Kidney epithelial cell (primary cell): ENCODE measurements at regions not wholly inside any gene's neighbourhood (a gene's known extent, or its start where the extent isn't known, plus 50 kb on each side); places are given as distances from the start of the nearest gene placed in this dataset.

Experiments
- DNase-seq: peaks from one replicate; pipeline ENCODE4 v3.0.0-alpha.2; 2010; ENCODE audit warnings: low read depth
- H3K27me3 ChIP-seq: 2 replicates; pipeline ENCODE4 v1.6.0; 2011; ENCODE audit warnings: low read length; ENCODE audit not compliant: control insufficient read depth, insufficient read depth
- H3K36me3 ChIP-seq: 2 replicates; pipeline ENCODE4 v1.5.1; 2011; ENCODE audit warnings: low read length; ENCODE audit not compliant: control insufficient read depth, insufficient read depth
- H3K4me3 ChIP-seq: 2 replicates; pipeline ENCODE4 v1.5.1; 2011; ENCODE audit warnings: low read depth, mild to moderate bottlenecking, control low read depth, low read length
- CTCF ChIP-seq: IDR thresholded peaks from 2 replicates; pipeline ENCODE4 v1.5.1; 2011; ENCODE audit warnings: mild to moderate bottlenecking, moderate library complexity, low read length, control low read depth, inconsistent platforms; ENCODE audit not compliant: insufficient read depth, poor library complexity, severe bottlenecking

DNA sequence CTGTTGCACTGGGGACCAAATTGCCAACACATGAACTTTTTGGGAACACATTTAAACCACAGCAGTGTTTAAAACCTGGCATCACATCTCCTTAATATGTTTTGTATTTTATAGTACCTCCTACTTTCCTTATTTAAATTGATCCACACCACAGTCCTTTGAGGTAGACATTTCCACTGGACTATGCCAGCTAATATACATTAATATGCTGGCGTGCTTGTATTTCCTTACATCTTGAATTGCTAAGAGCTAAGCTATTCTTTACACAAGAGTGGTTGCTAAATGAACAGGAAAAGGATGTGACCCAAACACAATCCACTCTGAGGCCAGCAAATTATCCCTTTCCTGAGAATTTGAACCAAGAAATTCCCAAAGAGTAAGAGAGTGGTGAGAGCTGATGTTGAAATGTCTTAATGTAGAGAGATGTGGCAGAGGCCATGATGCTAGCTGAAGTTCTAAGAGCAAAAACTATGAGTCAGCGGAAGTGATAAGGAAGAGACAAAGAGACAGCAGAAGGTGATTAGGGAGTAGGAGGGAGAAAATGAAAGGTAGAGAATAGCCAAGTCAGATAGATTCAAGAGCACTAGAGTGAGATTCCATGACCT, 131.2 kb downstream of the CD47 start:
- no peak for DNase-seq
- H3K4me3 ChIP-seq, result no peak overlapping the region
- no peak for TF ChIP-seq CTCF
- no peaks in the 10 kb centered on the region for H3K36me3 ChIP-seq
- no peaks in the 10 kb centered on the region for H3K27me3 ChIP-seq

DNA sequence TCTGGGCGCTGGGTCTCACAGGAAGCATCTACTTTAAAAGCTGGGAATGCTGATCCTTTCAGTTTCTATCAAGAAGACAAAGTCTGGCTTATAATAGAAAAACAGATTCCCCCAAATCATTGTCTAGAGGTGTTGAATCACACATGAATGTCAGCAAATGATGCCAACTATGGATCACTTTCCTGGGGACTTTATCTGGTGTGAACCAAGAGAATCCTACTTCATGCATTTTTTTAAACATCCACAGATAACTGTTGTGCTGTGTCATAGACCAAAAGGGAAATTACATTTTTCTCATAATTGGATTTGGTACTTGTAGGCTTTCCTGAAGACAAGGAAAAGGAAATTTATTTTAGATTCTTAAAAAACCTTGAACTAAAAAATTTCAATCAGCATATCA, 132.7 kb downstream of the CD47 start:
- Histone ChIP-seq H3K4me3 (no peak overlapping the region), H3K27me3 (no peaks in the 10 kb centered on the region), H3K36me3 (no peaks in the 10 kb centered on the region)
- no peak for TF ChIP-seq CTCF
- no peak for DNase-seq

DNA sequence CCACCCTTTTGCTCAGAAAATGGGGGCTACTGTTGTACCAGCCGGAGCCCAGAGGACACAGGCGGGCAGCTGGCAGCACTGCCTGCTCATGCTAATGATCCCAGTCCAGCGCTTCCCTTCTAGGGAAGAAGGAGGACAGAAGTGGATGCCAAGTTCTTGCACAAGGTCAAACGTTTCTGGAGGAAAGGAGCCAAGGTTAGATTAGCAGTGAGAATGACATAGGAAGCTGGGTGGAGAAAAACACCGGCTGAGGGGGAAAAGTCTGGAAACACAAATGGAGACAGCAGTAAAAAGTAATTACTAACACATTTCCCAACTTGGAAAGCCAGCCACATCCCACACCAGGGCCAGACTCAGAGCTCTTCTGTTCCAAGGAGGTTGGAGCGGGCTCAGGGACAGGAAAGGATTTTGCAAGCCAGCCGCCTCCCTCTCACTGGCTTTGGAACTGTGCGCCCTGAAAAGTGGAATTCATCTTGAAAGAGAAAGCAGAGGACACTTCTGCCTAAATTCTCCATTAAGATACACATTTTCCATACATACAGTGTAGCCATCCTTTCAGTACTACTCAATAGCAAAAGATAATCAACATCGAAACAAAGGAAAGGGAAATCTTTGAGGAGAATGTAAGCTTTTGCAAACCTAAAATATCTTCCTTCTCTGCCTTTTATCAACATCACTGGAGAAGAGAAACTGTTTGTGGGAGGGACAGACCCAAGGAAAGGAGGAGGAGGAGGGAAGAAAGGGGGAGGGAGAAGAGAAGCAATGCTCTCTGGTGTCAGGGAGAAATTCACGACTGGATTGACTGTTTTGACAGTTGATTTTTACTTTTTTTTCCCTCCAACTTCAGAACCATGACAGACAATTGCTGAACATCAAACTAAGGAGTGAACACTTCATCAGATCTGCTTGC, 133.6 kb downstream of the CD47 start:
- no peaks in the 10 kb centered on the region for H3K36me3 ChIP-seq
- no peak for TF ChIP-seq CTCF
- no peak for DNase-seq
- H3K4me3 ChIP-seq, result no peak overlapping the region
- no peaks in the 10 kb centered on the region for H3K27me3 ChIP-seq

DNA sequence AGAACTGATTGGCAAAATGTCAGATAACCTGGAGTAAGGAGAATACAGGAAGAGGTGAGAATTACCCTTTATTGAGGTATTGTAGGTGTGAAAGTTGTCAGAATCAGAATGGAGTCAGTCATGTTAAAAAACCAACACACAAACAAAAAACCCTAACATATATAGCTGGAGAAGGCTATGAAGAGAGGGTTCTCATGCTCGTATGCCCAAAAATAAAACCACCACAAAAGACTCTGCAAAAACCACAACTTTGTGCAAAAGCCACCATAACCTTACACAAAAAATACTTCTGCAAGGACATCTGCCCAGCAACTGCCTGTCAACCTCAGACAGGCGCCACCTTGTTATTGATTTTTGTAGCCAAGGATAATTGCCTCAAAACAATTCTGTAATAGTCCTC, 136.0 kb downstream of the CD47 start:
- no peaks in the 10 kb centered on the region for H3K27me3 ChIP-seq

DNA sequence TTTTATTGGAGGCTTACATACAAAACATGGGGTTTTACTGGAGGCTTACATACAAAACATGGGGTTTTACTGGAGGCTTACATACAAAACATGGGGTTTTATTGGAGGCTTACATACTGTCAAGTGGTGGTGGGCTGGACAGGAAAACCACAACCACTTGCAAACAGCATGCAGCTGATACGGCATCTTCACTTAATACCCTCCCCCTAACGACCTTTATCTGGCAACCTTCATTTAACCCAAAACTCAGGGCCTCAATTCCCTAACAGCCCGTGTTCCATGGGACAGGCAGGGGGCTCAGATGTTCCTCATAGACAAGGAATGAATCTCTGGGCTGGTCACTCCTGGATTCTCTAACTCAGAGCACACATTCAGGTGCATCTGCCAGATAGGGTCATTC, 137.1 kb downstream of the CD47 start:
- Histone ChIP-seq H3K36me3 (no peaks in the 10 kb centered on the region), H3K4me3 (no peak overlapping the region), H3K27me3 (no peaks in the 10 kb centered on the region)
- no peak for DNase-seq
- TF ChIP-seq CTCF, result no peak

More for the DNA sequence above, 136.0 kb downstream of the CD47 start:
- no peak for TF ChIP-seq CTCF
- H3K36me3 ChIP-seq, result no peaks in the 10 kb centered on the region
- no peak for DNase-seq
- H3K4me3 ChIP-seq, result no peak overlapping the region
